ENCODE measurements at regions not wholly inside any gene's neighbourhood (a gene's known extent, or its start where the extent isn't known, plus 50 kb on each side); places are given as distances from the start of the nearest gene placed in this dataset.

DNA sequence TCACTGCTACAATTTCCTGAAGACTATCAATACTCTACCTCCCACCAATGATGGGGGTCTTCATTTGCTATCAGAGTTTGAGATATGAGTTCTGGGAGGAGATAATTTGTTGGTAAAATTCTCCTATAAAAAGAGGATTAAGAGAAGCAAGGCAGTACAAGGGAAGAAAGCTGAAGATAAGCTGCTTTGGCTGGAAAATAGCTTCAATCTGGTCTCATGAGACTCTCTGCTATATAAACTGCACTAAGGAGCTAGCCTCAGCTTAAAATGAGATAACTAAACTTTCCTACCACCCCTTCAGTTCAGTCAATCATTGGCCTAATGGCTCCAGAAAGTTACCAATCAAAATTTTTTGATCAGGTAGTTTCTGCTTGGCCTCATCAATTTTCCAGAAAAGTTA, 2105.0 kb downstream of the ARAP2 start:
- Histone ChIP-seq H3K27me3 (no peaks in the 10 kb centered on the region), H4K20me1 (ENCODE audit: insufficient read depth, poor library complexity, severe bottlenecking) (no peaks in the 10 kb centered on the region), H3K4me3 (no peak overlapping the region), H3K36me3 (replicated peaks; ENCODE audit: insufficient read depth, low read depth) (no peaks in the 10 kb centered on the region), H3K9me3 (ENCODE audit: low read depth) (no peaks in the 10 kb centered on the region), H3K4me2 (no peak overlapping the region), H3K79me2 (no peaks in the 10 kb centered on the region), H3K4me1 (ENCODE audit: insufficient read depth) (no peaks in the 10 kb centered on the region), H3K27ac (no peak overlapping the region), H2AFZ (no peak overlapping the region), H3K9me2 (replicated peaks; ENCODE audit: insufficient read depth) (no peaks in the 10 kb centered on the region)
- TF ChIP-seq EZH2phosphoT487 (IDR thresholded peaks at IDR 0.05; ENCODE audit: low read depth, severe bottlenecking, unreplicated experiment) (no peak), CTCF (IDR thresholded peaks at IDR 0.05; ENCODE audit: poor library complexity) (no peak), EZH2 (IDR thresholded peaks at IDR 0.05; ENCODE audit: borderline replicate concordance) (no peak)
- no peak for DNase-seq (ENCODE audit: low spot score)

- Histone ChIP-seq H3K9me2 (replicated peaks; ENCODE audit: insufficient read depth) (no peaks in the 10 kb centered on the region), H3K4me2 (no peak overlapping the region), H3K4me3 (no peak overlapping the region), H2AFZ (no peak overlapping the region), H3K4me1 (ENCODE audit: insufficient read depth) (no peaks in the 10 kb centered on the region), H3K79me2 (no peaks in the 10 kb centered on the region), H4K20me1 (ENCODE audit: insufficient read depth, poor library complexity, severe bottlenecking) (no peaks in the 10 kb centered on the region), H3K9me3 (ENCODE audit: low read depth) (no peaks in the 10 kb centered on the region), H3K27ac (no peak overlapping the region), H3K36me3 (replicated peaks; ENCODE audit: insufficient read depth, low read depth) (no peaks in the 10 kb centered on the region), H3K27me3 (no peaks in the 10 kb centered on the region)
- DNase-seq (ENCODE audit: low spot score): no peak
- WGBS (ENCODE audit: low lambda C conversion rate, missing lambda C conversion rate): 79% methylated on average over 2 of the region's 2 CpGs
- TF ChIP-seq EZH2 (IDR thresholded peaks at IDR 0.05; ENCODE audit: borderline replicate concordance) (no peak), EZH2phosphoT487 (IDR thresholded peaks at IDR 0.05; ENCODE audit: low read depth, severe bottlenecking, unreplicated experiment) (no peak)
Observed at GRCh38 chr4:34148322-34148908, 2095.9 kb downstream of the ARAP2 start.

DNA sequence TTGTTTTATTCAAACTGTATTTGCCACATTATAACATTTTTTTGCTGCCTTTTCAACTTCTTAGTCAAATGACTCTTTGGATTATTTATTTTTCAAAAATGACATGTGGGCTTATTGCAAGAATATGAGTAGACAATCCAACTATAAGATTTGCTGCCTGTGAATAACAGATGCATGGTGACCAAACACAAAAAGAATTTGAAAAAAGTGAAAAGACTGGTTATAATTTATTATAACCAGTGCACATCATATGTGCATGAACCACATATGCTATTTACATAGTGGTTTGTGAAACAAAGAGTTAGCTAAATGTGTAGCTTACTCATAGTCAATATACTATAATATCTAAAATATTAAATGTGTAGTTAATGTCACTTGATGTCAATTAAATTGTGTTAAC, 2086.8 kb downstream of the ARAP2 start:
- no peaks in the 10 kb centered on the region for H3K36me3 ChIP-seq (replicated peaks; ENCODE audit: insufficient read depth, low read depth)
- H3K4me2 ChIP-seq: no peak overlapping the region
- H4K20me1 ChIP-seq (ENCODE audit: insufficient read depth, poor library complexity, severe bottlenecking): no peaks in the 10 kb centered on the region
- no peaks in the 10 kb centered on the region for H3K4me1 ChIP-seq (ENCODE audit: insufficient read depth)
- DNase-seq (ENCODE audit: low spot score): no peak
- H3K79me2 ChIP-seq: no peaks in the 10 kb centered on the region
- no peak overlapping the region for H2AFZ ChIP-seq
- H3K9me2 ChIP-seq (replicated peaks; ENCODE audit: insufficient read depth): no peaks in the 10 kb centered on the region
- H3K4me3 ChIP-seq: no peak overlapping the region
- no peak for TF ChIP-seq CTCF (IDR thresholded peaks at IDR 0.05; ENCODE audit: poor library complexity)
- TF ChIP-seq EZH2phosphoT487 (IDR thresholded peaks at IDR 0.05; ENCODE audit: low read depth, severe bottlenecking, unreplicated experiment): no peak
- no peak for TF ChIP-seq EZH2 (IDR thresholded peaks at IDR 0.05; ENCODE audit: borderline replicate concordance)
- H3K27ac ChIP-seq: no peak overlapping the region
- H3K27me3 ChIP-seq: no peaks in the 10 kb centered on the region
- H3K9me3 ChIP-seq (ENCODE audit: low read depth): no peaks in the 10 kb centered on the region

- TF ChIP-seq CTCF (IDR thresholded peaks at IDR 0.05; ENCODE audit: poor library complexity) (no peak), EZH2phosphoT487 (IDR thresholded peaks at IDR 0.05; ENCODE audit: low read depth, severe bottlenecking, unreplicated experiment) (no peak), EZH2 (IDR thresholded peaks at IDR 0.05; ENCODE audit: borderline replicate concordance) (no peak)
- no peak overlapping the region for H3K27ac ChIP-seq
- no peaks in the 10 kb centered on the region for H3K4me1 ChIP-seq (ENCODE audit: insufficient read depth)
- no peak overlapping the region for H3K4me2 ChIP-seq
- H2AFZ ChIP-seq: no peak overlapping the region
- DNase-seq (ENCODE audit: low spot score): no peak
- no peaks in the 10 kb centered on the region for H4K20me1 ChIP-seq (ENCODE audit: insufficient read depth, poor library complexity, severe bottlenecking)
- WGBS (ENCODE audit: low lambda C conversion rate, missing lambda C conversion rate): 100% methylated on average over 1 of the region's 1 CpG
- H3K27me3 ChIP-seq: no peaks in the 10 kb centered on the region
- no peaks in the 10 kb centered on the region for H3K9me3 ChIP-seq (ENCODE audit: low read depth)
- H3K9me2 ChIP-seq (replicated peaks; ENCODE audit: insufficient read depth): no peaks in the 10 kb centered on the region
- no peaks in the 10 kb centered on the region for H3K36me3 ChIP-seq (replicated peaks; ENCODE audit: insufficient read depth, low read depth)
- H3K79me2 ChIP-seq: no peaks in the 10 kb centered on the region
- H3K4me3 ChIP-seq: no peak overlapping the region
Observed at GRCh38 chr4:34158878-34159277, 2085.4 kb downstream of the ARAP2 start.
